Activated naive CD4-positive, alpha-beta T cell treated with anti-CD3 and anti-CD28 coated beads, Interleukin-2, amount 50 U/mL, for 72 hours (primary cell): ENCODE measurements at regions not wholly inside any gene's neighbourhood (a gene's known extent, or its start where the extent isn't known, plus 50 kb on each side); places are given as distances from the start of the nearest gene placed in this dataset.
A peak's percentile ranks its signal among the peaks of the same experiment; 100 is the strongest.

Experiments
- ATAC-seq, 2 donors: fragments of 150-1000 bp; cut with Tn5 transposase; 2 replicates each; pipeline ENCODE4 v1.10.0; 2021; ENCODE audit warnings: mild to moderate bottlenecking in 2 of 2, moderate library complexity in 2 of 2
- DNase-seq, 2 donors: peaks; one replicate each; pipeline ENCODE4 v3.0.0; 2021 to 2022; ENCODE audit warnings: low spot score in 2 of 2
- H3K27ac Mint-ChIP-seq, 2 donors: one replicate each; pipeline ENCODE4 v1.8.0; 2022; ENCODE audit warnings: mild to moderate bottlenecking in 2 of 2, mixed read lengths in 2 of 2
- H3K36me3 Mint-ChIP-seq, 2 donors: one replicate each; pipeline ENCODE4 v1.8.0; 2022; ENCODE audit warnings: mixed read lengths in 2 of 2
- H3K9me3 Mint-ChIP-seq, 2 donors: one replicate each; pipeline ENCODE4 v1.8.0; 2022; ENCODE audit warnings: mixed read lengths in 2 of 2

DNA sequence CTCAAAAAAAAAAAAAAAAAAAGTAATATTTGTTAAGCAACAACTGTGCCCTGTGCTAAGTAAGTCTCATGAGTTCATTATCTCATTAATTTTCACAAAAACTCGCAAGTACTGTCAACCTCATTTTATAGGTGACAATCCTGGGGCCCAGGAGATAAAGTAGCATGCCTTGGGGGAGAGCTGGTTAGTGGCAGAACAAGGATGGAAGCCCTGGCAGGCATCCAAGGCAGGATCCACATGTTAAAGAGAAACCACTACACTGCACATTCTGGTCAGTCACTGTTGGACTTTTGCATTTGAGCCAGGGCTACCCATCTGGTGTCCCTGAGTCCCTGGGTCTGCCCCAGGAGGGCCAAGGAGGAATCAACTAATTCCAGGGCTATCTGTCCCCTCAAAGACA, 54.6 kb downstream of the ZFP36L2 start:
- H3K36me3 Mint-ChIP-seq: no peaks in the 10 kb centered on the region
- no peak for ATAC-seq

DNA sequence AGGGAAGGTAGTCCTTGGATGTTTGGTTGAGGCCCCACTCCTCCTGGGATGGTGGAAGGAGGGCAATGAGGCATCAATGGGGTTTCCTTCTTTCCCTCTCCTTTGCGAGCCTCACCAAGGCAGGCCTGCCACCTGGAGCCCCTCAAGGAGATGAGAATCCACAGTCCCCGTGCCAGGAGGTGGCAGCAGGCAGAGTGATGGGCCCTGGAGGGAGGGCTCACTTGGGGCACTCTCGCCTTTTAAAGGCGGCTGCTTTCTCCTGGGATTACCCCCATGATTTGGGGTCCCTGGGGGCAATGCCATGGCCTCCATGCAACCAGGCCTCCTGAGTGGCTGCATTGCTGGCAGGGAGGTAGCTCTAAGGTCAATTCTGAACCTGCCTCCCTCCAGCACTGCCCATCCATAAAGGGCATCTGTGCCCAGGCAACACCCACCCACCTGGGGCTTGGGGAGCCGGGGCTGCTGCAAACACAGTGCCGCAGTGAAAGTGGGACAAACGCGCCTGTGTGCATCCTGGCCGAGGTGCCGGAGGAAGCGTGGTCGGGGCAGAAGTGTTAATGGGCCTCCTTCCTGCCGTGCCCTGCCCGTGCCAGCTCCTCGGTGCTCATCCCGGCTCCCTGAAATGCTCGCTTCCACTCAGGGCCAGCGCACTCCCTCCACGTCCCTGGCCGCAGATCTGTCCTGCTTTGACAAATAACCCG, 55.9 kb downstream of the ZFP36L2 start:
- no peak for DNase-seq
- ATAC-seq: no peak
- no peaks in the 10 kb centered on the region for H3K36me3 Mint-ChIP-seq
- H3K9me3 Mint-ChIP-seq: no peaks in the 10 kb centered on the region
- peak overlapping the region; percentile 61 to 81 for H3K27ac Mint-ChIP-seq

More for the DNA sequence above, 54.6 kb downstream of the ZFP36L2 start:
- Mint-ChIP-seq H3K9me3 (no peaks in the 10 kb centered on the region), H3K27ac (no peak overlapping the region)
- DNase-seq: no peak

DNA sequence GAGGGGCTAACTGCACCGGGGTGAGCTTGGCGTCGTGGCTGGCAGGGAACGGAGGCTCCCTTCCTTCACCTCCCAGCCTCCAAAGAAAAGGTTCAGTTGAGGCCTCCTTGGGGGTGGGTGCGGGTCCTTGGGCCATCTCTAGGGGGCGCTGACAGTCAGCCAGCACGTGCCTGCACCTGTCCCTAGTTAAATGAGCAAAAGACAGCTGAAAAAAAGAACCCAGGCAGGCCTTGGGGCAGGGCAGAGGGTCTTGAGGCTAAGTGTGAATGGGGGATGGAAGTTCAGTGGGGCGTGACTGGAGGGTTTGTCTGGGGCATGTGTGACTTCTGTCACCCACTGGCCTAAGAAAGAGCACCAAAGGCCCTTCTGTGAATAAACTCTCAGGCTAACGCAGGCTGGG, 56.4 kb downstream of the ZFP36L2 start:
- ATAC-seq: no peak
- no peaks in the 10 kb centered on the region for H3K9me3 Mint-ChIP-seq
- peak overlapping the region; percentile 61 to 81 for H3K27ac Mint-ChIP-seq
- no peaks in the 10 kb centered on the region for H3K36me3 Mint-ChIP-seq
- peak in 1 of 2 donors; percentile 82 for DNase-seq

DNA sequence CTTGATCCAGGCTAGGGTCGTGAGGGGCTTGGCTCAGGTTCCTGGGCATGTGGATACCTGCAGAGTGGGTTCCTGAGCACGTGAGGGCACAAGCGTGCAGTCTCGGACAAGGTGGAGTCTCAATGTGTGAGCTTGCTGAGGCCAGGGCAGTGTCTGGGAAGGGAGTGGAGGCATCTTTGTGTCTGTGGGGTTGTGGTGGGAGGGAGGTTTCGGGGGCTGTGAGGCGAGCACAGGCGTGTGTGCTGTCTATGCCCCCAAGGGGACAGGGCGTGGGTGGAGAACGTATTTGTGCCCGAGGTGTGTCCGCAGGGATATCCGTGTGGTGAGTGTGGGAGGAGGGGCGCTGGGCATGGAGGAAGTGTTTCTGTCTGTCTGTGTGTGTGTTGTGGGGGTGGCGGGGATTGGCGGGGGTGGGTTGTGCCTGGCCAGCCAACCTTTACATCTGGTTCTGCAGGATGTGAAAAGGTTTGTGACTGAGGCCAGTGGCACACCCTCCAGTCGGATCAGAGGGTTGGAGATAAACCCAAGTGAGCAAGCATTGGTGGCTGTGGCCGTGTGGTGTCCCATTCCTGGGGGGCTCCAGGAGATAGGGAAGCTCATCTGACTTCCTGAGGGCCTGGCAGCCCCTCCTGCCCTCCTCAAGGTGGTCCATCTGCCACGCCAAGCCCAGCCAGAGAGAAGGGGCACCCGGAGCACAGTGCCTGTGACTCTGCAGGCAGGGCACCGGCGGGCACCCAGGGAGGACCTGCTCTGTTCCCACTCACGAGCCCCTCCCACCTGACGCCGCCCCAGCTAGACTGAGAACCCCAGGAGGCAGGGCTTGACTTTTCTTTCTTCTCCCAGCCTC, 57.1 kb downstream of the ZFP36L2 start:
- Mint-ChIP-seq H3K36me3 (no peaks in the 10 kb centered on the region), H3K9me3 (no peaks in the 10 kb centered on the region), H3K27ac (peak overlapping the region; percentile 81 to 96)
- ATAC-seq (peak; percentile 28 to 43), DNase-seq (no peak)

DNA sequence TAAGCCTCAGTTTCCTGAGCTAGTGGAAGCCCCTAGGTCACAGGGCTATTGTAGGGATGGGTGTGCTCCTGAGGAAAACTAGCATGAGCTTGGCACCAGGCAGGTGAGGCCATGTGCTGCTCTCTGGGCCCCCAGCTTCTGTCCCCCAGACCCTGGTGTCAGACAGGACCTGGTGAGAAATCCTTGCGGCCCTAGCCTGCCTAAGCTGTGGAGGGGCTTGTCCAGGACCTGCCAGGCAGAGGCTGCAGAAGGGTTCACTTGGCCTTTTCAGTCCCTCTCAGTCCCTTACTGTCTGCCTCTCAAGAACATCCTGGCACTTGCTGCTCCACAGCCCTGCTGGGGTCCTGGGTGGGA, 58.4 kb downstream of the ZFP36L2 start:
- Mint-ChIP-seq H3K36me3 (no peaks in the 10 kb centered on the region), H3K27ac (peak overlapping the region; percentile 24 to 81), H3K9me3 (no peaks in the 10 kb centered on the region)
- DNase-seq (no peak), ATAC-seq (no peak)

DNA sequence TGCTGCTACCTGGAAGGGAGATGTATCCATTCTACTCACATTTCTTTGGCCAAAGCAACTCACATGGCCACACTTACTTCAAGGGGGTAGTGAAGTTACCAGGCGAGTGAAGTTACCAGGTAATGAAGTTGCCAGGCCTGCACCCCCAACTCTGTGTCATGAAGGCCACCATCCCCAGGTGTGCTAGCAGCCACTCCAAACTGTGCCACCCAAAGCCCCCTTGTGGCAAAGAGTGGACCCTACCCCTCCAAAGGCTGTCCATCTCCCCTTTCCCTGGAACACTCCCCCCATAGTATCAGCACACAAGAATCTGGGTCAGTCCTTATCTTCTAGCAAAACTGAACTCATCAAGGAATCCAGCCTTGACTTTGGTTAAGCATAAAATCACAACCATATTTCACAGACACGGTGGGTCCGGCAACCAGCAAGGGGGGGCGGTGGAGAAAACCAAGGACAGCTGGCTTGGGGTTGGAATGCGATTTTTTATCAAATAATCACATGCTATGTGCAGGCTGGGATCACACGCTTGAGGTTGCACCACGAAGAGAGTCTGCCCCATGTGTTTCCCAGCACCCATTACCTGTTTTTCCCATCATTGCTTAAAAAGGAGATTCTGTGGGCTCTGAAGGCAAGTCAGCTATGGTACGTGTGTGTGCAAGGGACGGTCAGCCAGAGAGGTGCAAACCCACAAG, 60.9 kb downstream of the ZFP36L2 start:
- Mint-ChIP-seq H3K9me3 (no peaks in the 10 kb centered on the region), H3K27ac (no peak overlapping the region), H3K36me3 (no peaks in the 10 kb centered on the region)
- ATAC-seq (no peak), DNase-seq (no peak)

DNA sequence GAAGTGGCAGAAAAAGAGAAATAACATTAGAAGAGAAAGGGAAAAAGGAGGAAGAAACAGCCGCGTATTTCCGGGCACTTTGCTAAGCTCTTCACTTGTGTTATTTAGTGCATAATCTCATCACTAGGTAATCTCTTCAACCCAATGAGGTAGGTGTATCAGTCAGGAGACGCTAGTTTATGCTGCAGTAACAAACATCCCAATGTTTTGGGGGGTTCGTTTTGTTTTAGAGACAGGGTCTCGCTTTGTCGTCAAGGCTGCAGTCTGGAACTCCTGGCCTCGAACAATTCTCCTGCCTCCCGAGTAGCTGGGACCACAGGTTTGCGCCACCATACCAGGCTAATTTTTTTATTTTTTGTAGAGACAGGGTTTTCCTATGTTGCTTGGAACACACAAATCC, 61.7 kb downstream of the ZFP36L2 start:
- H3K27ac Mint-ChIP-seq: no peak overlapping the region
- no peaks in the 10 kb centered on the region for H3K9me3 Mint-ChIP-seq
- DNase-seq (no peak), ATAC-seq (no peak)
- H3K36me3 Mint-ChIP-seq: no peaks in the 10 kb centered on the region

DNA sequence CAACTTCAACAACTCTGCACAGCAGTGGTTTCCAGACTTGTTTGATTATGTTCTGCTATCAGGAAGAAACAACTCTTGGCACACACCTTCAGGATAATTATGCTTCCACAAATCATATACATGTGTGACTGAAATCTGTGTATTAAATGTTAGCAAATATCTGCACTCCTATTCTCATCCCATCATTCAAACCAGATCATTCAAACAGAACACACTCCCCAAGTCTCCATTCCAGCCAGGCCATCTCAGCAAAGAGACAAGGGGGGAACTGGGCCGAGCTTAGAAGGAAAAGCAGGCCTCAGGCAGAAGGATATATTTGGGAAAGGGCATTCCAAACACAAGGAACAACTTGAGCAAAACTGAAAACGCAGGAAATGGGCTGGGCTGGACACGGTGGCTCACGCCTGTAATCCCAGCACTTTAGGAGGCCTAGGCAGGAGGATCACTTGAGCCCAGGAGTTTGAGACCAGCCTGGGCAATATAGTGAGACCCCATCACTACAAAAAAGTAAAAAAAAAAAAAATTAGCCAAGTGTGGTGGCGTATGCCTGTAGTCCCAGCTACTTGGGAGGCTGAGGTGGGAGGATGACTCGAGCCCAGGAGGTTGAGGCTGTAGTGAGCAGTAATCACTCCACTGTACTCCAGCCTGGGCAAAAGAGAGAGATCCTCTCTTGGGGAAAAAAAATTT, 62.7 kb downstream of the ZFP36L2 start:
- H3K36me3 Mint-ChIP-seq: no peaks in the 10 kb centered on the region
- H3K27ac Mint-ChIP-seq: no peak overlapping the region
- no peaks in the 10 kb centered on the region for H3K9me3 Mint-ChIP-seq
- DNase-seq (no peak), ATAC-seq (no peak)

DNA sequence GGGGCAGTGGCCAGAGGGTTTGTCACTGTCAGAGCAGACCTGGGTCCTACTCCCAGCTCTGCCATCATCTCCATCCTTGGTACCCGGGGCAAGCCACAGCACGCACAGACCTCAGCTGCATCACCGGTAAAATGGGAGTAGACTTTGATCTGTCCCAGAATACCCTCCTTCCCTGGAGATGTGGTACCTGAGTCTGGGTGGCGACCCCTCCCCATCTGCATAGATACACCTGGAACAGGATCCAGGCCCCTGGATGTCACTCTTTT, 64.0 kb downstream of the ZFP36L2 start:
- ATAC-seq (no peak), DNase-seq (no peak)
- H3K9me3 Mint-ChIP-seq: no peaks in the 10 kb centered on the region
- no peaks in the 10 kb centered on the region for H3K36me3 Mint-ChIP-seq
- no peak overlapping the region for H3K27ac Mint-ChIP-seq

DNA sequence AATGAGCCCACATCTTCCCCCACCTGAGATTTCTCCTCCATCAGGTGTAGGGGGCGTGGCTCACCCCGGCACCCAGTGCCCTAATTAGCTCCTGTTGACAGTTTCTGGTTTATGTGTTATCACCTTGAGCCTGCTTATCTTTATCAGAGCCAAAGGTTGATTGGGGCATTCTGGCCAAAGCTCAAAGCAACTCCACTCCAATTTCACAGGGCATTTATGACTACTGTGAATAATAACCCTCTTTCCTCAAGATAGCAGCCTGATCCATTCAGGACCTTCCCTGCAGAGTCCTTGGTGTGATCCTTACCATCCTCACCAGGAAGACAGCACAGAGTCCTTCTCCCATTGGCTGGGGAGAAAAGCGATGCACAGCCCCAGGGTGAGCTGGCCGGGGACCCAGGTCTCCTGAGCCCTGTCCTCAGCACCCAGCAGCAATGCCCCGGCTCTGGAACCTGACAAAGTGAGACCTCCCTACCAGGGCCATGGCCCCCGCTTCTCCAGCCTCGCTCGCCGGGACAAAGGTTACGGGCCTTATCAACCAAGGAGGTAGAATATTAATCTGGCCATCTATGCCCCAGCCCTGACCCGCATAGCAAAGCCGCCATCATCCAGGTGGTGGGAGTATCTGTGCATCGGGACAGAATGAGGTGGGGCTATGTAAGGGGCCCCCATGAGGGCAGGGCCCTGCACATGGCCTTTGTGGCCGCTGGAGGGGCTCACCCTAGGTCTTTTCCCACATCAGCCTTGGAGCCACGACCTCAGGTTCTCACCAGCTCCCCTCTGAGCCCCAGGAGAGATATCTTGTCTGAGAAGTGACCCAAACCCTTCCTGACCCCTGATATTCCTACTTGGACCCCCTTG, 64.5 kb downstream of the ZFP36L2 start:
- H3K36me3 Mint-ChIP-seq: no peaks in the 10 kb centered on the region
- DNase-seq (no peak), ATAC-seq (no peak)
- no peaks in the 10 kb centered on the region for H3K9me3 Mint-ChIP-seq
- H3K27ac Mint-ChIP-seq: no peak overlapping the region

DNA sequence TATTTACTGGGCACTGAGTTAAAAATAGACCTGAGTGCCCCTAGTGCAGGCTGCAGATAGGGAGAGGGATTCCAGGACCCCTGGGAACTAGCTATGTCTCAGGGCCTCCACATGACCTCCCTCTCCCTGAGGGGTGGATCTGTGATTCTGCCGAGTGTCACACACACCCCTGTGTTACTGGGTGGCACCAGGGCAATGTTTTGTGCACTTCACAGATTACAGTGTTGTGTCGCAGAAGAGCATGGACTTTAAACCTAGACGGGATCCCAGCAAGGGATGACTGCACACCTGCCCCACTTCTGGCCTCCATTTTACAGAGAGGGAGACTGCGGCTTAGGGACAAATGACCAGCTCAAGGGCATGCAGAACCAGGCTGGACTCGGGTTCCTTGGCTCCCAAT, 65.6 kb downstream of the ZFP36L2 start:
- Mint-ChIP-seq H3K27ac (no peak overlapping the region), H3K36me3 (no peaks in the 10 kb centered on the region), H3K9me3 (no peaks in the 10 kb centered on the region)
- DNase-seq (no peak), ATAC-seq (no peak)

DNA sequence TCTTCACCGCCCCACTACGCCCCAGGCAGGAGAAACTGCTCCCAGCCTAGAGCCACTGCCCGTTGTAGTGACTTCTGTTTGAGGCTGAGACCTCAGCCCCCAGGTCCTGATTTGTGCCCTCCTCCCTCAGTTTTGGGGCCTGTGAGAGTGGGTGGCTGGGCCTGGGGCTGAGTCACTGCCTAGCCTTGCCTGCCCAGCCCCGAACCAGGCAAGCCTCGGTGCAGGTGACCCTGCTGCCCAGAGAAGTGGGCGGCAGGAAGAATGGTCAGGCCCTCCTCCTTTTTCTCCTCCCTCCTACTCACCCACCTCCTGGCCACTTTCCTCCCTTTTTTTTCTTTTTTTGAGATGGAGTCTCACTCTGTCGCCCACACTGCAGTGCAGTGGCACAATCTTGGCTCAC, 66.6 kb downstream of the ZFP36L2 start:
- H3K27ac Mint-ChIP-seq: peak overlapping the region; percentile 95 to 98
- H3K9me3 Mint-ChIP-seq: no peaks in the 10 kb centered on the region
- ATAC-seq (peak in 1 of 2 donors; percentile 5), DNase-seq (no peak)
- H3K36me3 Mint-ChIP-seq: no peaks in the 10 kb centered on the region

DNA sequence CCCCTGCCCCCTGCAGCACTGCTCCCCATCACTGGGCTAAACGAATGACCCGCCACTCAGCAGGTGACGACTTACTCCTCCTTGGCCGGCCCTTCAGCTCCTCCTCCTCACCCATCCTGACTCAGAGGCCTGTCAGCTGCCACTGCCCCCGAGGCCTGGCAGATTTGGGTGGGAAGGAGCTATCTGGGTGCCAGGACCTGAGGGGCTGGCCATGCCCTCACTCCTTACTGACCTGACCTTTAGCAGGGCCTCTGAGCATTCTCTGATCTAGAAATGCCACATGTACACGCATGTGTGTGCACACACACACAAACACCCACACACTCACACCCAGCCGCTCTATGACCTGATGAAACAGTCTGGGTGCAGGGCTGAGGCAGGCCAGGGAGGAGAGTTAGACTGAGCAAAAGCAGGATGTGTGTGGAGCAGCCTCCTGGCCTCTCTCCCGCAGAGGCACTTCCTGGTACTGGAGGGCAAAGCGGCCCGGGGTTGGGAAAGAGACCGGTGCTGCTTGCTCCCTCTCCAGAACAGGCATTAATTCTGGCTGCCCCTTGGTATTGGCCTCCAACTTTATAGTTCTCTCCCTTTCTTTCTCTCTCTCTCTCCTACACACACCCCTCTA, 68.0 kb downstream of the ZFP36L2 start:
- Mint-ChIP-seq H3K9me3 (no peaks in the 10 kb centered on the region), H3K36me3 (no peaks in the 10 kb centered on the region), H3K27ac (peak overlapping the region; percentile 95 to 98)
- peak; percentile 60 to 61 for ATAC-seq
- DNase-seq: peak; percentile 55 to 75

DNA sequence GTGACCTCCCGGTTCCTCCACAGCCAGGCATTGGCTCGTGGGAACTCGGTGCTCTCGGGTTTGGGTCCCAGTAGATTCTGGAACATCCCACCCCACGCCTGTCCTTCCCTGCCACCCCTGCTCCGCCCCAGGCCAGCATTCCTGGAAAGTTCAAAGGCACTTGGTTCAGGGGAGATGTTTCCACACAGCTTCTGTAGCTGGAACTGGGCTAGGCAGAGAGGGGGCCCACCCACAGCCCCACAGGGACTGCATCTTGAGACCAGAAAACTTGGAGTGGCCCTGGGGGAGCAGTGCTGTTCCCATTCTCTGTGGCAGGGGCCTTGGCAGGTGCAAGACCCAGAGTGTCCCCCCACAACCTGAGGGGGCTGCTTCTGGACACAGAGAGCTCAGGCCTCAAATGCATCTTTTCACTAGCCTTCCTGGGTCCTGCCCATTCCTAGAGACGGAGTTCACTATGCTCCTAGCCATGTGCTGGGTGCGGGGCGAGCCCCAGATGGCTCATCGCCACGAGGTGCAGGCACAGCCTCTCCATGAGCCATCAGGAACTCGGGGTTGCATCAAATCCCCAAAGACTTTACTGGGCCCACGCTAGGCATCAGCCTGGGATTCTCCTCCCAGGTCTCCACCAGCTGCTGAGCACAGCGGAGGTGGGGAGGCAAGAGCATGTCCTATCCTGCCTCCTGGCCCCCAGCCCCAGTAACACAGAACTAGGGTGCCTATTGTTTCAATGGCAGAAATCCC, 68.7 kb downstream of the ZFP36L2 start:
- DNase-seq (no peak), ATAC-seq (no peak)
- H3K27ac Mint-ChIP-seq: peak overlapping the region; percentile 95 to 98
- H3K36me3 Mint-ChIP-seq: no peaks in the 10 kb centered on the region
- H3K9me3 Mint-ChIP-seq: no peaks in the 10 kb centered on the region

DNA sequence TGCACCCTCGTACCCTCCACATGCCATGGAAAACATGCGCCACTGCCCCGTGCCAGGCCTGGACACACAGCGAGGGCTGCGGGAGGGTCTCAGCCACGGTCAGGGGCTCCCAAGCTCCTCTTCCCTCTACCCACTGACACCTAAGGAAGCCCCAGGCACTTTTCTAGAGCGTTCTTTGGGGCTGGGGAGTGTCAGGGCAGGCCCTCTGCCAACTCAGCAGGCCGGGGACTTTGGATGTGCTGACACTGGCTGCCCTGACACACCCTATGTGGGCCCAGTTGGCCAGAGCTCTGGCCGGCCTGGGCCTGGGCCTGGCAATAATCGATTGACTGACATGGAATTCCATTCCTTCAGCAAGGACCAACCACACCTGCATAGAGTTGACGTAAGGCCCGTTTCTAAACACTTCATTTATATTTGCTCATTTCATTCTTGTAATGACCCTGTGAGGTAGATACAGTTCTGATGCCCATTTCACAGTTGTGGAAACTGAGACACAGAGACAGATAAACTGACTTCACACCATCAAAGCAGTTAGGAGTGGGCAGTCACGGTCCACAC, 70.5 kb downstream of the ZFP36L2 start:
- H3K36me3 Mint-ChIP-seq: no peaks in the 10 kb centered on the region
- DNase-seq: no peak
- H3K27ac Mint-ChIP-seq: peak overlapping the region in 1 of 2 donors; percentile 47
- H3K9me3 Mint-ChIP-seq: no peaks in the 10 kb centered on the region
- no peak for ATAC-seq
